GM12878 (cell line): ENCODE measurements at regions not wholly inside any gene's neighbourhood (a gene's known extent, or its start where the extent isn't known, plus 50 kb on each side); places are given as distances from the start of the nearest gene placed in this dataset.
A peak's percentile ranks its signal among the peaks of the same experiment; 100 is the strongest.

Experiments used
- ATAC-seq: fragments of 200-7000 bp; cut with Tn5 transposase; 3 replicates; pipeline ENCODE4 v1.9.1; 2020; ENCODE audit warnings: mild to moderate bottlenecking, moderate library complexity
- BruUV-seq: library from RNA; stranded (reverse); fragments of 400-500 nt; replicated peaks from 2 replicates; lab custom pipeline; 2021; lab: Mats Ljungman, UMichigan
- CTCF ChIA-PET: fragments of 300-600 bp; sonication (Branson Sonifier 250); formaldehyde crosslinking; extraction: SDS; loops from one replicate; lab custom pipeline; 2021; ENCODE audit warnings: inconsistent platforms; lab: Yijun Ruan, JAX
- POLR2A ChIA-PET: fragments of 350-600 bp; formaldehyde crosslinking; extraction: SDS; loops from one replicate; lab custom pipeline; 2021; ENCODE audit warnings: inconsistent platforms; lab: Charles Lee
- RAD21 ChIA-PET: fragments of 300-600 bp; sonication (Branson Sonifier 250); formaldehyde crosslinking; loops from one replicate; lab custom pipeline; 2023; ENCODE audit warnings: antibody characterized with exemption; ENCODE audit not compliant: unreplicated experiment; lab: Charles Lee
- SMC1A ChIA-PET: fragments of 300-600 bp; sonication (Branson Sonifier 250); formaldehyde crosslinking; loops from one replicate; lab custom pipeline; 2023; ENCODE audit not compliant: unreplicated experiment, uncharacterized antibody; lab: Charles Lee
- DNase-seq: peaks from one replicate; pipeline ENCODE4 v3.0.0-alpha.2; 2011; ENCODE audit warnings: low read depth, low spot score
- FAIRE-seq: peaks from 3 replicates; lab custom pipeline; 2011; peaks lifted over from hg19 to GRCh38; lab: Jason Lieb, UNC
- H2AFZ ChIP-seq: 2 replicates; pipeline ENCODE4 v1.6.0; 2011; ENCODE audit warnings: low read depth, low read length, control low read depth; ENCODE audit not compliant: control insufficient read depth
- H3K27ac ChIP-seq: 2 replicates; pipeline ENCODE4 v1.5.1; 2011; ENCODE audit warnings: control low read depth; ENCODE audit not compliant: control insufficient read depth, insufficient read depth
- H3K27me3 ChIP-seq, 2 experiments: replicated peaks in 1 of 2; 2 replicates each; pipeline versions ENCODE4 v1.6.0 to v1.6.1; 2011; ENCODE audit warnings: low read length in 1 of 2; ENCODE audit not compliant: control insufficient read depth in 2 of 2, insufficient read depth in 2 of 2
- H3K36me3 ChIP-seq, 2 experiments: 2 replicates each; pipeline ENCODE4 v1.5.1; 2011; ENCODE audit warnings: low read length in 1 of 2; ENCODE audit not compliant: control insufficient read depth in 2 of 2, insufficient read depth in 2 of 2
- H3K4me1 ChIP-seq: 2 replicates; pipeline ENCODE4 v1.6.1; 2011; ENCODE audit warnings: mild to moderate bottlenecking, low read length, moderate library complexity, mixed read lengths; ENCODE audit not compliant: control insufficient read depth, insufficient read depth
- H3K4me2 ChIP-seq: 2 replicates; pipeline ENCODE4 v1.6.0; 2011; ENCODE audit warnings: control low read depth; ENCODE audit not compliant: control insufficient read depth, insufficient read depth
- H3K4me3 ChIP-seq: fragments of 200-600 bp; sonication (generic); 2 replicates; pipeline ENCODE4 v1.5.1; 2016
- H3K79me2 ChIP-seq: 2 replicates; pipeline ENCODE4 v1.6.0; 2011; ENCODE audit warnings: low read length; ENCODE audit not compliant: control insufficient read depth, insufficient read depth
- H3K9ac ChIP-seq: 2 replicates; pipeline ENCODE4 v1.8.0; 2011; ENCODE audit warnings: low read length, control low read depth, mixed read lengths; ENCODE audit not compliant: control insufficient read depth, insufficient read depth
- H3K9me3 ChIP-seq: replicated peaks from 3 replicates; pipeline ENCODE4 v1.5.1; 2011; ENCODE audit warnings: mild to moderate bottlenecking, low read length; ENCODE audit not compliant: control insufficient read depth, insufficient read depth
- H4K20me1 ChIP-seq: 2 replicates; pipeline ENCODE4 v1.6.0; 2011; ENCODE audit not compliant: control insufficient read depth, insufficient read depth
- ASH2L ChIP-seq: fragments of 300-600, 200-600 bp; sonication (generic); IDR thresholded peaks from 2 replicates; pipeline ENCODE4 v1.6.1; 2017; ENCODE audit warnings: low read depth, mild to moderate bottlenecking, borderline replicate concordance
- BACH1 ChIP-seq: fragments of 450-650 bp; IDR thresholded peaks from 2 replicates; pipeline ENCODE4 v1.6.1; 2017; ENCODE audit warnings: mild to moderate bottlenecking, borderline replicate concordance
- CHD2 ChIP-seq: IDR thresholded peaks from 2 replicates; pipeline ENCODE4 v1.6.1; 2011; ENCODE audit warnings: low read depth, low read length, improper control_type of control experiment, borderline replicate concordance
- CREM ChIP-seq: IDR thresholded peaks from 2 replicates; pipeline ENCODE4 v1.6.1; 2014; ENCODE audit warnings: antibody characterized with exemption, low read depth
- EZH2 ChIP-seq: IDR thresholded peaks from 2 replicates; pipeline ENCODE4 v1.6.1; 2012; ENCODE audit warnings: low read depth, mild to moderate bottlenecking, control low read depth, inconsistent platforms, low read length, borderline replicate concordance; ENCODE audit not compliant: control insufficient read depth
- FOS ChIP-seq: IDR thresholded peaks from 3 replicates; pipeline ENCODE4 v1.6.1; 2011; ENCODE audit warnings: borderline replicate concordance; ENCODE audit not compliant: insufficient read length; ENCODE audit errors: extremely low read depth
- IRF3 ChIP-seq: fragments of 450-650 bp; IDR thresholded peaks from 2 replicates; pipeline ENCODE4 v1.6.1; 2014; ENCODE audit warnings: mild to moderate bottlenecking
- JUND ChIP-seq: IDR thresholded peaks from 2 replicates; pipeline ENCODE4 v1.6.1; 2012; ENCODE audit warnings: low read depth, mild to moderate bottlenecking, low read length, improper control_type of control experiment, moderate library complexity
- MAX ChIP-seq: IDR thresholded peaks from 2 replicates; pipeline ENCODE4 v1.6.1; 2012; ENCODE audit warnings: low read depth, low read length, improper control_type of control experiment
- MXI1 ChIP-seq: fragments of 150-350 bp; IDR thresholded peaks from 2 replicates; pipeline ENCODE4 v1.6.1; 2011; ENCODE audit warnings: low read depth, mild to moderate bottlenecking, inconsistent platforms, low read length, improper control_type of control experiment
- RAD21 ChIP-seq: IDR thresholded peaks from 2 replicates; pipeline ENCODE4 v1.6.1; 2011; ENCODE audit warnings: mild to moderate bottlenecking, low read depth, low read length, moderate library complexity; ENCODE audit not compliant: insufficient read depth
- RCOR1 ChIP-seq: conservative IDR thresholded peaks from 2 replicates; pipeline ENCODE4 v1.6.1; 2012; ENCODE audit warnings: low read depth, low read length, improper control_type of control experiment
- SIN3A ChIP-seq: IDR thresholded peaks from 2 replicates; pipeline ENCODE4 v1.6.1; 2012; ENCODE audit warnings: low read depth, low read length, improper control_type of control experiment
- SIX5 ChIP-seq: IDR thresholded peaks from 2 replicates; pipeline ENCODE4 v1.6.1; 2011; ENCODE audit warnings: mild to moderate bottlenecking, low read depth, low read length, moderate library complexity; ENCODE audit not compliant: severe bottlenecking
- TAF1 ChIP-seq: IDR thresholded peaks from 2 replicates; pipeline ENCODE4 v1.6.1; 2011; ENCODE audit warnings: mild to moderate bottlenecking, low read depth, low read length, borderline replicate concordance
- TCF12 ChIP-seq: IDR thresholded peaks from 2 replicates; pipeline ENCODE4 v1.6.1; 2011; ENCODE audit warnings: low read depth, mild to moderate bottlenecking, low read length
- TCF7 ChIP-seq: IDR thresholded peaks from 2 replicates; pipeline ENCODE4 v1.6.1; 2014; ENCODE audit warnings: antibody characterized with exemption, borderline replicate concordance
- ZNF24 ChIP-seq: fragments of 450-650 bp; IDR thresholded peaks from 2 replicates; pipeline ENCODE4 v1.6.1; 2017; ENCODE audit warnings: antibody characterized with exemption, mild to moderate bottlenecking
- in situ Hi-C: fragments of 300-500 bp; cut with MboI; formaldehyde crosslinking; loops from 9 replicates; pipeline ENCODE4 v1.14.3; 2018; ENCODE audit warnings: mixed read lengths
- intact Hi-C: fragments of 100-400 bp; cut with micrococcal nuclease; formaldehyde crosslinking; loops from one replicate; pipeline ENCODE4 v1.14.2; 2022; ENCODE audit not compliant: unreplicated experiment
- TF ChIP-seq, protein P1 (sequence below): fragments of 450-650 bp; IDR thresholded peaks from 2 replicates; pipeline ENCODE4 v1.6.1; 2016; ENCODE audit warnings: mild to moderate bottlenecking

DNA sequence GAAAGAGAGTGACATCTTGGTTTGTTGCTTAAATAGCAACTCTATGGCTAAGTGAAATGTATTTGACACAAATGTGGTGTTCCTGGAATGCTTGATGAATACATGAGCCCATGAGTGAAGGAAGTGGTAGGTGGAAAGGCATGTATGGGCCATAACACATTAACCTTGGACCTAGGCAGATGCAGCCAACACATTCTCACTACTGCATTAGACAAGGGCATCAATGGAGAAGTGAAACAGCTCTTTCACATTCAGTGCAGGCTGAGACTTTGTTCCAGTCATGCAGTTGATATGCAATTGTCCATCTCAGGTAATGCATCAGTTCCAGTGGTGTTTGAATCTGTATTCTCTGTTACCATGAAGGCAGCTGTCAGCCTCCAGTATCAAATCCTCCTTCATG is 133.6 kb downstream of the HS3ST3B1 start:
- intact Hi-C loops (no loop called here), in situ Hi-C loops (no loop called here)
- ChIA-PET SMC1A (no interaction called here), CTCF (no interaction called here), POLR2A (no interaction called here), RAD21 (no interaction called here)
- no peak overlapping the region for H3K4me2 ChIP-seq
- DNase-seq (peak; percentile 1), FAIRE-seq (no peak), ATAC-seq (no peak)
- no TSS peak for BruUV-seq
- no peaks in the 10 kb centered on the region for H3K79me2 ChIP-seq
- TF ChIP-seq MAX (no peak), FOS (no peak), RAD21 (no peak), MXI1 (no peak), SIN3A (no peak), ASH2L (no peak), TAF1 (no peak), CHD2 (no peak), SIX5 (no peak), CREM (no peak), RCOR1 (no peak), TCF7 (no peak), BACH1 (no peak), JUND (no peak), IRF3 (no peak), ZNF24 (no peak), TCF12 (no peak), EZH2 (no peak)
- TF ChIP-seq, protein P1, sequence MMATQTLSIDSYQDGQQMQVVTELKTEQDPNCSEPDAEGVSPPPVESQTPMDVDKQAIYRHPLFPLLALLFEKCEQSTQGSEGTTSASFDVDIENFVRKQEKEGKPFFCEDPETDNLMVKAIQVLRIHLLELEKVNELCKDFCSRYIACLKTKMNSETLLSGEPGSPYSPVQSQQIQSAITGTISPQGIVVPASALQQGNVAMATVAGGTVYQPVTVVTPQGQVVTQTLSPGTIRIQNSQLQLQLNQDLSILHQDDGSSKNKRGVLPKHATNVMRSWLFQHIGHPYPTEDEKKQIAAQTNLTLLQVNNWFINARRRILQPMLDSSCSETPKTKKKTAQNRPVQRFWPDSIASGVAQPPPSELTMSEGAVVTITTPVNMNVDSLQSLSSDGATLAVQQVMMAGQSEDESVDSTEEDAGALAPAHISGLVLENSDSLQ: no peak
- H3K27ac ChIP-seq: no peak overlapping the region
- no peaks in the 10 kb centered on the region for H4K20me1 ChIP-seq
- H3K9ac ChIP-seq: no peak overlapping the region
- no peak overlapping the region for H3K4me3 ChIP-seq
- H3K36me3 ChIP-seq: no peaks in the 10 kb centered on the region
- no peaks in the 10 kb centered on the region for H3K27me3 ChIP-seq
- H3K9me3 ChIP-seq: no peaks in the 10 kb centered on the region
- no peaks in the 10 kb centered on the region for H3K4me1 ChIP-seq
- no peak overlapping the region for H2AFZ ChIP-seq
